Cardiac muscle cell (in vitro differentiated cells and primary cell): ENCODE measurements at regions not wholly inside any gene's neighbourhood (a gene's known extent, or its start where the extent isn't known, plus 50 kb on each side); places are given as distances from the start of the nearest gene placed in this dataset.

ENCODE experiments used
- DNase-seq, 2 donors: peaks; one replicate each; pipeline versions ENCODE4 v3.0.0 to v3.0.0-alpha.2; 2010 to 2017; ENCODE audit warnings: low read depth in 1 of 2, low spot score in 1 of 2
- H3K27ac ChIP-seq: fragments of 200-600 bp; sonication (generic); 2 replicates; pipeline ENCODE4 v1.5.1; 2016
- H3K27me3 ChIP-seq: fragments of 200-600 bp; sonication (generic); 2 replicates; pipeline ENCODE4 v1.6.0; 2016; ENCODE audit warnings: control low read depth
- H3K36me3 ChIP-seq: fragments of 200-600 bp; sonication (generic); 2 replicates; pipeline ENCODE4 v1.5.1; 2016; ENCODE audit warnings: control low read depth
- H3K4me1 ChIP-seq: fragments of 200-600 bp; sonication (generic); 2 replicates; pipeline ENCODE4 v1.8.1; 2017; ENCODE audit warnings: low read depth, mild to moderate bottlenecking, mixed run types
- H3K4me3 ChIP-seq: fragments of 200-600 bp; sonication (generic); 2 replicates; pipeline ENCODE4 v1.5.1; 2016; ENCODE audit warnings: mild to moderate bottlenecking
- H3K9me3 ChIP-seq: fragments of 200-600 bp; sonication (generic); 2 replicates; pipeline ENCODE4 v1.5.1; 2017; ENCODE audit warnings: low read depth, mild to moderate bottlenecking, control low read depth
- CTCF ChIP-seq: IDR thresholded peaks from 2 replicates; pipeline ENCODE4 v1.5.1; 2012; ENCODE audit warnings: low read depth, mild to moderate bottlenecking, low read length

GRCh38 chr9:28839778-28840430 is 1266.6 kb upstream of the C9orf72 start:
- no peak overlapping the region for H3K4me3 ChIP-seq
- no peaks in the 10 kb centered on the region for H3K9me3 ChIP-seq
- no peak for DNase-seq
- H3K36me3 ChIP-seq: no peaks in the 10 kb centered on the region
- TF ChIP-seq CTCF: no peak
- no peaks in the 10 kb centered on the region for H3K4me1 ChIP-seq
- no peaks in the 10 kb centered on the region for H3K27me3 ChIP-seq
- H3K27ac ChIP-seq: no peak overlapping the region

GRCh38 chr9:28841775-28842174 is 1268.5 kb upstream of the C9orf72 start:
- Histone ChIP-seq H3K4me1 (no peaks in the 10 kb centered on the region), H3K27me3 (no peaks in the 10 kb centered on the region), H3K4me3 (no peak overlapping the region), H3K36me3 (no peaks in the 10 kb centered on the region), H3K9me3 (no peaks in the 10 kb centered on the region), H3K27ac (no peak overlapping the region)
- TF ChIP-seq CTCF: no peak
- DNase-seq: no peak

GRCh38 chr9:28847331-28847730 is 1274.0 kb upstream of the C9orf72 start:
- no peak overlapping the region for H3K27ac ChIP-seq
- no peak overlapping the region for H3K4me3 ChIP-seq
- no peaks in the 10 kb centered on the region for H3K36me3 ChIP-seq
- TF ChIP-seq CTCF: no peak
- DNase-seq: no peak
- H3K4me1 ChIP-seq: no peaks in the 10 kb centered on the region
- peaks cover 12% of the 10 kb centered on the region for H3K27me3 ChIP-seq
- H3K9me3 ChIP-seq: no peaks in the 10 kb centered on the region

GRCh38 chr9:28848671-28849070 is 1275.4 kb upstream of the C9orf72 start:
- no peaks in the 10 kb centered on the region for H3K9me3 ChIP-seq
- no peak for TF ChIP-seq CTCF
- H3K27me3 ChIP-seq: peaks cover 12% of the 10 kb centered on the region
- H3K27ac ChIP-seq: no peak overlapping the region
- no peak for DNase-seq
- H3K4me3 ChIP-seq: no peak overlapping the region
- H3K4me1 ChIP-seq: no peaks in the 10 kb centered on the region
- no peaks in the 10 kb centered on the region for H3K36me3 ChIP-seq

- no peaks in the 10 kb centered on the region for H3K4me1 ChIP-seq
- no peak for TF ChIP-seq CTCF
- peaks cover 28% of the 10 kb centered on the region for H3K27me3 ChIP-seq
- H3K9me3 ChIP-seq: no peaks in the 10 kb centered on the region
- no peak overlapping the region for H3K4me3 ChIP-seq
- H3K36me3 ChIP-seq: no peaks in the 10 kb centered on the region
- DNase-seq: no peak
- H3K27ac ChIP-seq: no peak overlapping the region
These were observed 1280.2 kb upstream of the C9orf72 start for GRCh38 chr9:28853477-28853876.
